K562 (cell line): ENCODE measurements at regions not wholly inside any gene's neighbourhood (a gene's known extent, or its start where the extent isn't known, plus 50 kb on each side); places are given as distances from the start of the nearest gene placed in this dataset.

Experiments used
- ATAC-seq: fragments of 200-7000 bp; cut with Tn5 transposase; 3 replicates; pipeline ENCODE4 v1.9.1; 2020; ENCODE audit warnings: moderate library complexity
- BruUV-seq: library from RNA; stranded (reverse); fragments of 400-500 nt; replicated peaks from 2 replicates; lab custom pipeline; 2021; lab: Mats Ljungman, UMichigan
- CTCF ChIA-PET: fragments of 300-600 bp; formaldehyde crosslinking; extraction: SDS; loops from one replicate; lab custom pipeline; 2021; ENCODE audit warnings: low intra/inter-chr PET ratio; lab: Yijun Ruan, JAX
- POLR2A ChIA-PET: fragments of 300-600, 350-650 bp; sonication (Branson Sonifier 250); formaldehyde crosslinking; extraction: SDS; loops from one replicate; lab custom pipeline; 2021; ENCODE audit warnings: antibody characterized with exemption, inconsistent platforms; lab: Yijun Ruan, JAX
- DNase-seq, 4 experiments: peaks; one replicate each; pipeline versions ENCODE4 v3.0.0 to v3.0.0-alpha.2; 2011 to 2018; ENCODE audit warnings: low spot score in 3 of 4, mixed read lengths in 3 of 4; ENCODE audit errors: extremely low read depth in 1 of 4
- FAIRE-seq: peaks from 2 replicates; lab custom pipeline; 2011; peaks lifted over from hg19 to GRCh38; lab: Jason Lieb, UNC
- H2AFZ ChIP-seq: 2 replicates; pipeline ENCODE4 v1.6.0; 2011; ENCODE audit warnings: low read depth, low read length, control low read depth, inconsistent platforms
- H3K27ac ChIP-seq: fragments of 200-600 bp; 3 replicates; pipeline ENCODE4 v1.8.0; 2011; ENCODE audit warnings: low read depth, mild to moderate bottlenecking, control low read depth, inconsistent platforms, low read length, moderate library complexity, mixed read lengths; ENCODE audit errors: extremely low read depth
- H3K27me3 ChIP-seq, 2 experiments: fragments of 300-600 bp in 1 of 2; 2 replicates in 1 of 2; 3 replicates in 1 of 2; pipeline versions ENCODE4 v1.6.0 to v1.8.0; 2011; ENCODE audit warnings: inconsistent platforms in 2 of 2, low read length in 2 of 2, mild to moderate bottlenecking in 1 of 2, mixed read lengths in 1 of 2, moderate library complexity in 1 of 2; ENCODE audit not compliant: control insufficient read depth in 2 of 2, insufficient read depth in 2 of 2
- H3K36me3 ChIP-seq: fragments of 300-600 bp; 3 replicates; pipeline ENCODE4 v1.8.0; 2011; ENCODE audit warnings: mild to moderate bottlenecking, low read length, inconsistent platforms; ENCODE audit not compliant: control insufficient read depth, insufficient read depth
- H3K4me1 ChIP-seq, 2 experiments: fragments of 200-600 bp in 1 of 2; replicated peaks in 1 of 2; 2 replicates in 1 of 2; 3 replicates in 1 of 2; pipeline versions ENCODE4 v1.5.1 to v1.8.0; 2011; ENCODE audit warnings: inconsistent platforms in 2 of 2, low read length in 2 of 2, mild to moderate bottlenecking in 1 of 2, mixed read lengths in 1 of 2, moderate library complexity in 1 of 2; ENCODE audit not compliant: control insufficient read depth in 2 of 2, insufficient read depth in 2 of 2
- H3K4me2 ChIP-seq: 2 replicates; pipeline ENCODE4 v1.6.1; 2011; ENCODE audit warnings: low read length, control low read depth, inconsistent platforms, mixed read lengths; ENCODE audit not compliant: insufficient read depth
- H3K4me3 ChIP-seq: fragments of 200-600 bp; sonication (generic), shearing (Covaris generic); 2 replicates; pipeline ENCODE4 v1.5.1; 2016; ENCODE audit warnings: control low read depth, inconsistent platforms
- H3K79me2 ChIP-seq: fragments of 200-600 bp; 3 replicates; pipeline ENCODE4 v1.8.0; 2011; ENCODE audit warnings: low read length, inconsistent platforms; ENCODE audit not compliant: control insufficient read depth, insufficient read depth
- H3K9ac ChIP-seq, 2 experiments: 2 replicates each; pipeline versions ENCODE4 v1.6.0 to v1.6.1; 2011; ENCODE audit warnings: low read depth in 2 of 2, low read length in 2 of 2, control low read depth in 1 of 2, inconsistent platforms in 1 of 2, mild to moderate bottlenecking in 1 of 2, mixed read lengths in 1 of 2; ENCODE audit not compliant: insufficient read depth in 1 of 2
- H3K9me1 ChIP-seq: one replicate; pipeline ENCODE4 v1.6.0; 2011; ENCODE audit warnings: inconsistent platforms, mild to moderate bottlenecking, low read length, moderate library complexity; ENCODE audit not compliant: control insufficient read depth, insufficient read depth
- H3K9me3 ChIP-seq: replicated peaks from 2 replicates; pipeline ENCODE4 v1.5.1; 2011; ENCODE audit warnings: low read depth, low read length, inconsistent platforms; ENCODE audit not compliant: control insufficient read depth, insufficient read depth
- H4K20me1 ChIP-seq: replicated peaks from 2 replicates; pipeline ENCODE4 v1.6.1; 2011; ENCODE audit warnings: low read length, inconsistent platforms, mixed read lengths; ENCODE audit not compliant: control insufficient read depth, insufficient read depth
- BCOR ChIP-seq: fragments of 450-650 bp; IDR thresholded peaks from 2 replicates; pipeline ENCODE4 v1.6.1; 2016
- CBX5 ChIP-seq: IDR thresholded peaks from 2 replicates; pipeline ENCODE4 v1.6.1; 2014; ENCODE audit warnings: low read depth, borderline replicate concordance
- CREB5 ChIP-seq: fragments of 250-450 bp; sonication (Bioruptor Pico); IDR thresholded peaks from 2 replicates; pipeline ENCODE4 v1.5.0; 2020; ENCODE audit warnings: mild to moderate bottlenecking
- CTBP1 ChIP-seq: fragments of 450-650 bp; IDR thresholded peaks from 2 replicates; pipeline ENCODE4 v1.6.1; 2016; ENCODE audit warnings: borderline replicate concordance
- DPF2 ChIP-seq: fragments of 450-650 bp; IDR thresholded peaks from 2 replicates; pipeline ENCODE4 v1.6.1; 2016
- EGR1 ChIP-seq: fragments of 450-650 bp; conservative IDR thresholded peaks from 2 replicates; pipeline ENCODE4 v1.6.1; 2017; ENCODE audit warnings: mild to moderate bottlenecking
- KLF10 ChIP-seq: fragments of 250-450 bp; sonication (Bioruptor Pico); IDR thresholded peaks from 2 replicates; pipeline ENCODE4 v1.6.1; 2021; ENCODE audit warnings: matching md5 sums
- TARDBP ChIP-seq: fragments of 450-650 bp; IDR thresholded peaks from 2 replicates; pipeline ENCODE4 v1.6.1; 2016
- ZFP36 ChIP-seq: fragments of 150-350 bp; IDR thresholded peaks from 2 replicates; pipeline ENCODE4 v1.6.1; 2018; ENCODE audit warnings: low read length, low read depth; ENCODE audit not compliant: partially characterized antibody
- ZNF133 ChIP-seq: fragments of 250-450 bp; sonication (Bioruptor Pico); IDR thresholded peaks from 2 replicates; pipeline ENCODE4 v1.4.0; 2020; ENCODE audit warnings: mild to moderate bottlenecking
- ZNF583 ChIP-seq: fragments of 250-450 bp; sonication (Bioruptor Pico); IDR thresholded peaks from 2 replicates; pipeline ENCODE4 v1.4.0; 2020
- ZNF778 ChIP-seq: fragments of 450-650 bp; formaldehyde crosslinking; IDR thresholded peaks from 2 replicates; pipeline ENCODE4 v1.4.0; 2020; ENCODE audit warnings: mild to moderate bottlenecking, moderate library complexity
- WGBS: fragments of 100-300 bp; shearing (Covaris generic); methylation state at CpG from one replicate; pipeline ENCODE4 v1.1.6; 2016; ENCODE audit warnings: low coverage, mixed read lengths; ENCODE audit not compliant: insufficient coverage; ENCODE audit errors: missing lambda C conversion rate; 5-methylcytosine and 5-hydroxymethylcytosine counted together
- in situ Hi-C: fragments of 300-500 bp; cut with MboI; formaldehyde crosslinking; loops from 4 replicates; pipeline ENCODE4 v1.15.0; 2018; ENCODE audit warnings: inconsistent platforms, mixed read lengths
- intact Hi-C: fragments of 100-400 bp; cut with micrococcal nuclease; formaldehyde crosslinking; loops from 2 replicates; pipeline ENCODE4 v1.14.2; 2022

DNA sequence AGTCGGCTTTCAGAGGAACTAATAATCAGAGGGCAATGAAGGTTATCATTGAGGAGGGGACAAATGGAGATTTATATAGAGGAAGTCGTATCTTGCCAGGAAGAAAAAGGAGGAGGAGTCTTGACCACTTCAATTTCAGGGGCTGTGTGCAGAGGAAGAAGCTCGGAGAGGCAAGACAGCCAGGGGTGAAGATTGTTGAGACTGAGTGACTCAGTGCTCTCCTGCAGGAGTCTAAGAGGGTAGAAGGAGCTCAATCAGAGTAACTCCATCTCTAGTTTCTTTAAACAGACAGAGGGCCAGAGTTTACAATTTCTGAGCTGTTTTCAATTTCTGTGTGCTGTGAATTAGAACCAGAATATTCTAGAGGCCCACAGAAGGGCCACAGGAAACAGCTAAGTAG, 439.3 kb upstream of the PRICKLE1 start:
- WGBS: 2% methylated on average over 3 of the region's 3 CpGs
- CTCF ChIA-PET: no interaction called here
- no peak for ATAC-seq

More for the DNA sequence above, 439.3 kb upstream of the PRICKLE1 start:
- POLR2A ChIA-PET: no interaction called here
- intact Hi-C loops (no loop called here), in situ Hi-C loops (no loop called here)
- H3K4me3 ChIP-seq: no peak overlapping the region
- no peak overlapping the region for H3K4me2 ChIP-seq
- H2AFZ ChIP-seq: no peak overlapping the region
- H3K27ac ChIP-seq: no peak overlapping the region
- H3K4me1 ChIP-seq: no peaks in the 10 kb centered on the region
- no peak overlapping the region for H3K9ac ChIP-seq
- H4K20me1 ChIP-seq: no peaks in the 10 kb centered on the region
- no peaks in the 10 kb centered on the region for H3K36me3 ChIP-seq
- BruUV-seq: no TSS peak
- H3K9me3 ChIP-seq: no peaks in the 10 kb centered on the region
- H3K27me3 ChIP-seq: no peaks in the 10 kb centered on the region
- no peaks in the 10 kb centered on the region for H3K79me2 ChIP-seq
- TF ChIP-seq TARDBP (no peak), CREB5 (no peak), ZNF778 (no peak), ZFP36 (no peak), BCOR (no peak), ZNF133 (no peak), EGR1 (no peak), DPF2 (no peak), KLF10 (CRISPR knock-in tag) (no peak), ZNF583 (no peak), CTBP1 (no peak), CBX5 (no peak)
- H3K9me1 ChIP-seq: no peaks in the 10 kb centered on the region
- DNase-seq (no peak), FAIRE-seq (no peak)
